ENCODE measurements at regions not wholly inside any gene's neighbourhood (a gene's known extent, or its start where the extent isn't known, plus 50 kb on each side); places are given as distances from the start of the nearest gene placed in this dataset.

- H3K36me3 ChIP-seq (ENCODE audit: control insufficient read depth in 3 of 3, insufficient read depth in 3 of 3, low read length in 3 of 3) = no peaks in the 10 kb centered on the region
- H3K27me3 ChIP-seq (ENCODE audit: control insufficient read depth in 3 of 3, insufficient read depth in 3 of 3, low read length in 3 of 3) = no peaks in the 10 kb centered on the region
- H3K4me3 ChIP-seq (ENCODE audit: low read length in 3 of 3) = no peak overlapping the region
- no peak overlapping the region for H3K9ac ChIP-seq (ENCODE audit: low read depth in 1 of 3, low read length in 3 of 3)
- no peak overlapping the region for H3K27ac ChIP-seq (ENCODE audit: low read depth, low read length)
- H3K9me3 ChIP-seq (ENCODE audit: control insufficient read depth in 3 of 3, low read length in 3 of 3) = no peaks in the 10 kb centered on the region
- no peaks in the 10 kb centered on the region for H3K4me1 ChIP-seq (ENCODE audit: control insufficient read depth in 3 of 3, insufficient read depth in 3 of 3, low read length in 3 of 3)
Observed at GRCh38 chr12:84785951-84786350, 126.6 kb downstream of the SLC6A15 start.

- Histone ChIP-seq H3K9me3 (ENCODE audit: control insufficient read depth in 3 of 3, low read length in 3 of 3) (no peaks in the 10 kb centered on the region), H3K4me1 (ENCODE audit: control insufficient read depth in 3 of 3, insufficient read depth in 3 of 3, low read length in 3 of 3) (no peaks in the 10 kb centered on the region), H3K27ac (ENCODE audit: low read depth, low read length) (no peak overlapping the region), H3K4me3 (ENCODE audit: low read length in 3 of 3) (no peak overlapping the region), H3K27me3 (ENCODE audit: control insufficient read depth in 3 of 3, insufficient read depth in 3 of 3, low read length in 3 of 3) (no peaks in the 10 kb centered on the region), H3K9ac (ENCODE audit: low read depth in 1 of 3, low read length in 3 of 3) (no peak overlapping the region), H3K36me3 (ENCODE audit: control insufficient read depth in 3 of 3, insufficient read depth in 3 of 3, low read length in 3 of 3) (no peaks in the 10 kb centered on the region)
Observed at GRCh38 chr12:84785281-84785680, 127.3 kb downstream of the SLC6A15 start.

- Histone ChIP-seq H3K9me3 (ENCODE audit: control insufficient read depth in 3 of 3, low read length in 3 of 3) (no peaks in the 10 kb centered on the region), H3K27me3 (ENCODE audit: control insufficient read depth in 3 of 3, insufficient read depth in 3 of 3, low read length in 3 of 3) (no peaks in the 10 kb centered on the region), H3K27ac (ENCODE audit: low read depth, low read length) (no peak overlapping the region), H3K4me3 (ENCODE audit: low read length in 3 of 3) (no peak overlapping the region), H3K9ac (ENCODE audit: low read depth in 1 of 3, low read length in 3 of 3) (no peak overlapping the region), H3K4me1 (ENCODE audit: control insufficient read depth in 3 of 3, insufficient read depth in 3 of 3, low read length in 3 of 3) (no peaks in the 10 kb centered on the region), H3K36me3 (ENCODE audit: control insufficient read depth in 3 of 3, insufficient read depth in 3 of 3, low read length in 3 of 3) (no peaks in the 10 kb centered on the region)
Observed at GRCh38 chr12:84779169-84779568, 133.4 kb downstream of the SLC6A15 start.

GRCh38 chr12:84772281-84772680 is 140.3 kb downstream of the SLC6A15 start:
- no peaks in the 10 kb centered on the region for H3K27me3 ChIP-seq (ENCODE audit: control insufficient read depth in 3 of 3, insufficient read depth in 3 of 3, low read length in 3 of 3)
- H3K9me3 ChIP-seq (ENCODE audit: control insufficient read depth in 3 of 3, low read length in 3 of 3) = no peaks in the 10 kb centered on the region
- H3K4me1 ChIP-seq (ENCODE audit: control insufficient read depth in 3 of 3, insufficient read depth in 3 of 3, low read length in 3 of 3) = no peaks in the 10 kb centered on the region
- no peak overlapping the region for H3K9ac ChIP-seq (ENCODE audit: low read depth in 1 of 3, low read length in 3 of 3)
- no peak overlapping the region for H3K27ac ChIP-seq (ENCODE audit: low read depth, low read length)
- no peaks in the 10 kb centered on the region for H3K36me3 ChIP-seq (ENCODE audit: control insufficient read depth in 3 of 3, insufficient read depth in 3 of 3, low read length in 3 of 3)
- no peak overlapping the region for H3K4me3 ChIP-seq (ENCODE audit: low read length in 3 of 3)

GRCh38 chr12:84767079-84767478 is 145.5 kb downstream of the SLC6A15 start:
- Histone ChIP-seq H3K9ac (ENCODE audit: low read depth in 1 of 3, low read length in 3 of 3) (no peak overlapping the region), H3K36me3 (ENCODE audit: control insufficient read depth in 3 of 3, insufficient read depth in 3 of 3, low read length in 3 of 3) (no peaks in the 10 kb centered on the region), H3K9me3 (ENCODE audit: control insufficient read depth in 3 of 3, low read length in 3 of 3) (no peaks in the 10 kb centered on the region), H3K4me3 (ENCODE audit: low read length in 3 of 3) (no peak overlapping the region), H3K27ac (ENCODE audit: low read depth, low read length) (no peak overlapping the region), H3K27me3 (ENCODE audit: control insufficient read depth in 3 of 3, insufficient read depth in 3 of 3, low read length in 3 of 3) (no peaks in the 10 kb centered on the region), H3K4me1 (ENCODE audit: control insufficient read depth in 3 of 3, insufficient read depth in 3 of 3, low read length in 3 of 3) (no peaks in the 10 kb centered on the region)

GRCh38 chr12:84766375-84766774 is 146.2 kb downstream of the SLC6A15 start:
- Histone ChIP-seq H3K27ac (ENCODE audit: low read depth, low read length) (no peak overlapping the region), H3K9ac (ENCODE audit: low read depth in 1 of 3, low read length in 3 of 3) (no peak overlapping the region), H3K4me3 (ENCODE audit: low read length in 3 of 3) (no peak overlapping the region), H3K4me1 (ENCODE audit: control insufficient read depth in 3 of 3, insufficient read depth in 3 of 3, low read length in 3 of 3) (no peaks in the 10 kb centered on the region), H3K27me3 (ENCODE audit: control insufficient read depth in 3 of 3, insufficient read depth in 3 of 3, low read length in 3 of 3) (no peaks in the 10 kb centered on the region), H3K36me3 (ENCODE audit: control insufficient read depth in 3 of 3, insufficient read depth in 3 of 3, low read length in 3 of 3) (no peaks in the 10 kb centered on the region), H3K9me3 (ENCODE audit: control insufficient read depth in 3 of 3, low read length in 3 of 3) (no peaks in the 10 kb centered on the region)

- H3K27me3 ChIP-seq (ENCODE audit: control insufficient read depth in 3 of 3, insufficient read depth in 3 of 3, low read length in 3 of 3) = no peaks in the 10 kb centered on the region
- no peaks in the 10 kb centered on the region for H3K36me3 ChIP-seq (ENCODE audit: control insufficient read depth in 3 of 3, insufficient read depth in 3 of 3, low read length in 3 of 3)
- no peak overlapping the region for H3K9ac ChIP-seq (ENCODE audit: low read depth in 1 of 3, low read length in 3 of 3)
- H3K27ac ChIP-seq (ENCODE audit: low read depth, low read length) = no peak overlapping the region
- no peaks in the 10 kb centered on the region for H3K4me1 ChIP-seq (ENCODE audit: control insufficient read depth in 3 of 3, insufficient read depth in 3 of 3, low read length in 3 of 3)
- no peak overlapping the region for H3K4me3 ChIP-seq (ENCODE audit: low read length in 3 of 3)
- no peaks in the 10 kb centered on the region for H3K9me3 ChIP-seq (ENCODE audit: control insufficient read depth in 3 of 3, low read length in 3 of 3)
Observed at GRCh38 chr12:84764001-84764400, 148.6 kb downstream of the SLC6A15 start.

GRCh38 chr12:84763107-84763506 is 149.5 kb downstream of the SLC6A15 start:
- no peaks in the 10 kb centered on the region for H3K36me3 ChIP-seq (ENCODE audit: control insufficient read depth in 3 of 3, insufficient read depth in 3 of 3, low read length in 3 of 3)
- no peak overlapping the region for H3K9ac ChIP-seq (ENCODE audit: low read depth in 1 of 3, low read length in 3 of 3)
- H3K4me1 ChIP-seq (ENCODE audit: control insufficient read depth in 3 of 3, insufficient read depth in 3 of 3, low read length in 3 of 3) = no peaks in the 10 kb centered on the region
- H3K9me3 ChIP-seq (ENCODE audit: control insufficient read depth in 3 of 3, low read length in 3 of 3) = no peaks in the 10 kb centered on the region
- H3K27me3 ChIP-seq (ENCODE audit: control insufficient read depth in 3 of 3, insufficient read depth in 3 of 3, low read length in 3 of 3) = no peaks in the 10 kb centered on the region
- H3K27ac ChIP-seq (ENCODE audit: low read depth, low read length) = no peak overlapping the region
- H3K4me3 ChIP-seq (ENCODE audit: low read length in 3 of 3) = no peak overlapping the region

GRCh38 chr12:84760091-84760865 is 152.3 kb downstream of the SLC6A15 start:
- Histone ChIP-seq H3K9ac (ENCODE audit: low read depth in 1 of 3, low read length in 3 of 3) (no peak overlapping the region), H3K9me3 (ENCODE audit: control insufficient read depth in 3 of 3, low read length in 3 of 3) (no peaks in the 10 kb centered on the region), H3K27ac (ENCODE audit: low read depth, low read length) (no peak overlapping the region), H3K4me1 (ENCODE audit: control insufficient read depth in 3 of 3, insufficient read depth in 3 of 3, low read length in 3 of 3) (no peaks in the 10 kb centered on the region), H3K36me3 (ENCODE audit: control insufficient read depth in 3 of 3, insufficient read depth in 3 of 3, low read length in 3 of 3) (no peaks in the 10 kb centered on the region), H3K4me3 (ENCODE audit: low read length in 3 of 3) (no peak overlapping the region), H3K27me3 (ENCODE audit: control insufficient read depth in 3 of 3, insufficient read depth in 3 of 3, low read length in 3 of 3) (no peaks in the 10 kb centered on the region)

- Histone ChIP-seq H3K27ac (ENCODE audit: low read depth, low read length) (no peak overlapping the region), H3K36me3 (ENCODE audit: control insufficient read depth in 3 of 3, insufficient read depth in 3 of 3, low read length in 3 of 3) (no peaks in the 10 kb centered on the region), H3K4me3 (ENCODE audit: low read length in 3 of 3) (no peak overlapping the region), H3K9ac (ENCODE audit: low read depth in 1 of 3, low read length in 3 of 3) (no peak overlapping the region), H3K9me3 (ENCODE audit: control insufficient read depth in 3 of 3, low read length in 3 of 3) (no peaks in the 10 kb centered on the region), H3K4me1 (ENCODE audit: control insufficient read depth in 3 of 3, insufficient read depth in 3 of 3, low read length in 3 of 3) (no peaks in the 10 kb centered on the region), H3K27me3 (ENCODE audit: control insufficient read depth in 3 of 3, insufficient read depth in 3 of 3, low read length in 3 of 3) (no peaks in the 10 kb centered on the region)
Observed at GRCh38 chr12:84757978-84758377, 154.6 kb downstream of the SLC6A15 start.
